ENCODE measurements at regions not wholly inside any gene's neighbourhood (a gene's known extent, or its start where the extent isn't known, plus 50 kb on each side); places are given as distances from the start of the nearest gene placed in this dataset.

- no peak overlapping the region for H3K4me3 ChIP-seq (ENCODE audit: low read length in 2 of 2)
- ATAC-seq (ENCODE audit: low FRiP score): no peak
- WGBS, 2 donors: 76% methylated on average over 2 of the region's 2 CpGs
- H3K9me3 ChIP-seq (ENCODE audit: control insufficient read depth, low read length): peaks cover 2% of the 10 kb centered on the region
- no peak for DNase-seq
- no peaks in the 10 kb centered on the region for H3K4me1 ChIP-seq (ENCODE audit: control insufficient read depth in 1 of 2, insufficient read depth in 2 of 2, low read length in 2 of 2)
- H3K27me3 ChIP-seq (ENCODE audit: control insufficient read depth in 1 of 2, insufficient read depth in 2 of 2, low read length in 1 of 2): no peaks in the 10 kb centered on the region
- H3K27ac ChIP-seq (ENCODE audit: low read depth in 1 of 2, low read length in 2 of 2): no peak overlapping the region
- H3K36me3 ChIP-seq (ENCODE audit: control insufficient read depth in 1 of 2, insufficient read depth in 2 of 2, low read length in 1 of 2): no peaks in the 10 kb centered on the region
- intact Hi-C loops (cut with DNase I): no loop called here
Observed at GRCh38 chr12:89081719-89082369, 270.5 kb downstream of the DUSP6 start.

DNA sequence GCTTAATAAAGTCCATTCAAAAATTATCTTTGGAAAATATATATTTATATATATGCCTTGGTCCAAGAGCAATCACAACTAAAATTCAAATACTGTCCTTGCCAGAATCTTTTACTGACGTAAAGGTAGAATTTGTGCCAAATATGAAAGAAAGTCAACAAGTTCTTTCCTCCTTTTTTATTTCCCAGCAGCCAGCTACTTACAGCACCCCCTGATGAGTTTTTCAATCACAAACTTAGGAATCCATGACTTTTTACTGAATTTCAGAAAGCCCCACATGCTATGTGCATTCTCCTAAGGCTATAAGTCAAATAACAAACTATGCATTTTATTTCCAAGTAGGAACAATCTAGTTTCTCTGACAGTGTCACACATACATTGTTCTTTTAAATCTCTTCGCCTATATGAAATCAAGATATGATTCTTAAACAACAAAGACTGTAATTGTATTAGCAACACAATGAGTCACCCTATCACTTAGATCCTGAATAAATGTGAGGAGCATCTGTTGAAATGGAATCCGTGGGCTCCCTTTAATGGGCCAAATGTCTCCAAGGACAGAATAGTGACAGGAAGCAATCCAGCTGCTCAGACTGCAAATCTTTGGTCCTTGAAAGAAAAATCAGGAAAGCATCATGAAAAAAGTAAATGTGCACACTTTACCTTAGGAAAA is 271.4 kb downstream of the DUSP6 start:
- no peak for DNase-seq
- 52 to 54% methylated on average over 3 of the region's 3 CpGs for WGBS, 2 donors

DNA sequence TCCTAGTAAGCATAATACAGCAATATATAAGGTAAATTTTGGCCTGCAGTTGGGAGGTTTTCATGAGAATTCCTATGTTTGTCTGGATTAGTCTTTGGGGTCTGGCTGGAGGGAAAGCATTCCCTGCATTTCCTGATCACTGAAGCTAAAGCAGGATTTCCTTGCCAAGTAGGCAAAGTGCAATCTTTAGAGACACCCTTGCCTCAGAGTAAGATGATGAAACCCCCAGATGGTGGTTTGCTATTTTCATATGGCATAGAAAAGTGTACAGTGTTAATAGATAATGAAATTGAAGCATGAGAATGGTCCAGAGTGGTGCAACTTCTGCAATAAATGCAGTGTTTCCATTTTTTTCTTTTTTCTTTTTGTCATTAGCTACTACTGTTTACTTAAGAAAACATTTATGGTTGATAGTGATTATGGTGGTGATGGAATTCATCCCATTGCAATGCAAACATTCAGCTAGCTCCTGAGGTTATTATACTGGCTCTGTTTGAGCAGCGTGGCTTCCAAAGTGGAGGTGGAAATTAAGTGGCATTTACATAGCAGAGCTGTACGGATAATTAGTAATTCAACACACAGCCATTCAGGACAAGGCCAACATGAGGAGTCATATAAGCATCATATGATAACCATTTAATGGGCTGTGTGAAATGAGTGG is 276.3 kb downstream of the DUSP6 start:
- no peaks in the 10 kb centered on the region for H3K27me3 ChIP-seq (ENCODE audit: control insufficient read depth in 1 of 2, insufficient read depth in 2 of 2, low read length in 1 of 2)
- H3K4me1 ChIP-seq (ENCODE audit: control insufficient read depth in 1 of 2, insufficient read depth in 2 of 2, low read length in 2 of 2): no peaks in the 10 kb centered on the region
- WGBS, 2 donors: 91 to 94% methylated on average over 2 of the region's 2 CpGs
- H3K9me3 ChIP-seq (ENCODE audit: control insufficient read depth, low read length): no peaks in the 10 kb centered on the region
- intact Hi-C loops (cut with DNase I): no loop called here
- no peak overlapping the region for H3K27ac ChIP-seq (ENCODE audit: low read depth in 1 of 2, low read length in 2 of 2)
- DNase-seq (no peak), ATAC-seq (ENCODE audit: low FRiP score) (no peak)
- H3K4me3 ChIP-seq (ENCODE audit: low read length in 2 of 2): no peak overlapping the region
- H3K36me3 ChIP-seq (ENCODE audit: control insufficient read depth in 1 of 2, insufficient read depth in 2 of 2, low read length in 1 of 2): no peaks in the 10 kb centered on the region

More for the DNA sequence above, 271.4 kb downstream of the DUSP6 start:
- Histone ChIP-seq H3K36me3 (ENCODE audit: control insufficient read depth in 1 of 2, insufficient read depth in 2 of 2, low read length in 1 of 2) (no peaks in the 10 kb centered on the region), H3K9me3 (ENCODE audit: control insufficient read depth, low read length) (peaks cover 2% of the 10 kb centered on the region), H3K4me3 (ENCODE audit: low read length in 2 of 2) (no peak overlapping the region), H3K4me1 (ENCODE audit: control insufficient read depth in 1 of 2, insufficient read depth in 2 of 2, low read length in 2 of 2) (no peaks in the 10 kb centered on the region), H3K27ac (ENCODE audit: low read depth in 1 of 2, low read length in 2 of 2) (no peak overlapping the region), H3K27me3 (ENCODE audit: control insufficient read depth in 1 of 2, insufficient read depth in 2 of 2, low read length in 1 of 2) (no peaks in the 10 kb centered on the region)
- intact Hi-C loops (cut with DNase I): no loop called here
- no peak for ATAC-seq (ENCODE audit: low FRiP score)

- Histone ChIP-seq H3K9me3 (ENCODE audit: control insufficient read depth, low read length) (no peaks in the 10 kb centered on the region), H3K4me3 (ENCODE audit: low read length in 2 of 2) (no peak overlapping the region), H3K27ac (ENCODE audit: low read depth in 1 of 2, low read length in 2 of 2) (no peak overlapping the region), H3K27me3 (ENCODE audit: control insufficient read depth in 1 of 2, insufficient read depth in 2 of 2, low read length in 1 of 2) (no peaks in the 10 kb centered on the region), H3K36me3 (ENCODE audit: control insufficient read depth in 1 of 2, insufficient read depth in 2 of 2, low read length in 1 of 2) (no peaks in the 10 kb centered on the region), H3K4me1 (ENCODE audit: control insufficient read depth in 1 of 2, insufficient read depth in 2 of 2, low read length in 2 of 2) (no peaks in the 10 kb centered on the region)
- DNase-seq (no peak), ATAC-seq (ENCODE audit: low FRiP score) (no peak)
- intact Hi-C loops (cut with DNase I): no loop called here
Observed at GRCh38 chr12:89073659-89074058, 278.6 kb downstream of the DUSP6 start.

GRCh38 chr12:89073027-89073398 is 279.3 kb downstream of the DUSP6 start:
- Histone ChIP-seq H3K36me3 (ENCODE audit: control insufficient read depth in 1 of 2, insufficient read depth in 2 of 2, low read length in 1 of 2) (no peaks in the 10 kb centered on the region), H3K9me3 (ENCODE audit: control insufficient read depth, low read length) (no peaks in the 10 kb centered on the region), H3K27me3 (ENCODE audit: control insufficient read depth in 1 of 2, insufficient read depth in 2 of 2, low read length in 1 of 2) (no peaks in the 10 kb centered on the region), H3K4me3 (ENCODE audit: low read length in 2 of 2) (no peak overlapping the region), H3K4me1 (ENCODE audit: control insufficient read depth in 1 of 2, insufficient read depth in 2 of 2, low read length in 2 of 2) (no peaks in the 10 kb centered on the region), H3K27ac (ENCODE audit: low read depth in 1 of 2, low read length in 2 of 2) (no peak overlapping the region)
- intact Hi-C loops (cut with DNase I): no loop called here
- DNase-seq (no peak), ATAC-seq (ENCODE audit: low FRiP score) (no peak)
- 58 to 60% methylated on average over 1 of the region's 1 CpG for WGBS, 2 donors

DNA sequence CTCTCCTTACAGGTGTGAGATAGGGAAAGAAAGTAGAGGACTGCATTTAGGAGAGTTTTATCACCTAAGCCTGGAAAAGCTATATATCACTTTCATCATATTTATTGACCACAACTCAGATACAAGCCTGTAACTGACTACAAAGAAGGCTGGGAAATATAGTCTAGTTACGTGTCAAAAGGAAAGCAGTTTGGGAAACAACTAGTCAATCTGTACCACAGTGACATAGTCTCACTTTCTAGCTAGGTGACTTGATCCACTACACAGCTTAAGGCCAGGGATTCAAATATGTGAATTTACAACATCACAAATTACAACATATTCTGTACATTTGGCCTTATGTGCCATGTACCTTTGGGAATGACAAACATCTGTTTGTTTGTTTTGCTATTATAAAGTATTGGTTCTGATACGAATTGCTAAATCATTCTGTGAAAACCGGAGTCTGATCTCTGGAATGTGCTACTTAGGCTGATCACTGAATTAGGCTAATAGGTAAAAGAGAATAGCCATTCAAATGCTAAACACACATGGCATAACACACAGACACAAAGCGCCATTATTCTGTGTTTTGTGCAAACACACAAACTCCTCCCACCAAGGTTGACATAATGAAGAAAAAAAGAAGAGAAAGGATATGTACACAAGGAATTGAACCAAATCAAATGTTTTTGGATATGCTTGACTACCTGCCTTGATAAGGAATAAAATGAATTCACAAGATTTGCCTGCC is 279.8 kb downstream of the DUSP6 start:
- no peak overlapping the region for H3K4me3 ChIP-seq (ENCODE audit: low read length in 2 of 2)
- no peak for ATAC-seq (ENCODE audit: low FRiP score)
- no peak for DNase-seq
- H3K27ac ChIP-seq (ENCODE audit: low read depth in 1 of 2, low read length in 2 of 2): no peak overlapping the region
- no peaks in the 10 kb centered on the region for H3K9me3 ChIP-seq (ENCODE audit: control insufficient read depth, low read length)
- H3K27me3 ChIP-seq (ENCODE audit: control insufficient read depth in 1 of 2, insufficient read depth in 2 of 2, low read length in 1 of 2): no peaks in the 10 kb centered on the region
- H3K4me1 ChIP-seq (ENCODE audit: control insufficient read depth in 1 of 2, insufficient read depth in 2 of 2, low read length in 2 of 2): no peaks in the 10 kb centered on the region
- H3K36me3 ChIP-seq (ENCODE audit: control insufficient read depth in 1 of 2, insufficient read depth in 2 of 2, low read length in 1 of 2): no peaks in the 10 kb centered on the region
- intact Hi-C loops (cut with DNase I): no loop called here
- WGBS, 2 donors: 89 to 93% methylated on average over 4 of the region's 4 CpGs

GRCh38 chr12:89070603-89071002 is 281.7 kb downstream of the DUSP6 start:
- no peaks in the 10 kb centered on the region for H3K9me3 ChIP-seq (ENCODE audit: control insufficient read depth, low read length)
- no peak overlapping the region for H3K27ac ChIP-seq (ENCODE audit: low read depth in 1 of 2, low read length in 2 of 2)
- H3K4me3 ChIP-seq (ENCODE audit: low read length in 2 of 2): no peak overlapping the region
- DNase-seq (no peak), ATAC-seq (ENCODE audit: low FRiP score) (no peak)
- no peaks in the 10 kb centered on the region for H3K36me3 ChIP-seq (ENCODE audit: control insufficient read depth in 1 of 2, insufficient read depth in 2 of 2, low read length in 1 of 2)
- H3K4me1 ChIP-seq (ENCODE audit: control insufficient read depth in 1 of 2, insufficient read depth in 2 of 2, low read length in 2 of 2): no peaks in the 10 kb centered on the region
- no peaks in the 10 kb centered on the region for H3K27me3 ChIP-seq (ENCODE audit: control insufficient read depth in 1 of 2, insufficient read depth in 2 of 2, low read length in 1 of 2)
- intact Hi-C loops (cut with DNase I): no loop called here
- WGBS, 2 donors: 95 to 96% methylated on average over 1 of the region's 1 CpG

GRCh38 chr12:89069431-89069830 is 282.9 kb downstream of the DUSP6 start:
- Histone ChIP-seq H3K27ac (ENCODE audit: low read depth in 1 of 2, low read length in 2 of 2) (no peak overlapping the region), H3K4me1 (ENCODE audit: control insufficient read depth in 1 of 2, insufficient read depth in 2 of 2, low read length in 2 of 2) (no peaks in the 10 kb centered on the region), H3K9me3 (ENCODE audit: control insufficient read depth, low read length) (no peaks in the 10 kb centered on the region), H3K27me3 (ENCODE audit: control insufficient read depth in 1 of 2, insufficient read depth in 2 of 2, low read length in 1 of 2) (no peaks in the 10 kb centered on the region), H3K36me3 (ENCODE audit: control insufficient read depth in 1 of 2, insufficient read depth in 2 of 2, low read length in 1 of 2) (no peaks in the 10 kb centered on the region), H3K4me3 (ENCODE audit: low read length in 2 of 2) (no peak overlapping the region)
- intact Hi-C loops (cut with DNase I): no loop called here
- ATAC-seq (ENCODE audit: low FRiP score) (no peak), DNase-seq (no peak)
- 53 to 60% methylated on average over 2 of the region's 2 CpGs for WGBS, 2 donors

All from aorta (tissue), 5 donors.